ENCODE measurements at regions not wholly inside any gene's neighbourhood (a gene's known extent, or its start where the extent isn't known, plus 50 kb on each side); places are given as distances from the start of the nearest gene placed in this dataset.
A peak's percentile ranks its signal among the peaks of the same experiment; 100 is the strongest.

DNA sequence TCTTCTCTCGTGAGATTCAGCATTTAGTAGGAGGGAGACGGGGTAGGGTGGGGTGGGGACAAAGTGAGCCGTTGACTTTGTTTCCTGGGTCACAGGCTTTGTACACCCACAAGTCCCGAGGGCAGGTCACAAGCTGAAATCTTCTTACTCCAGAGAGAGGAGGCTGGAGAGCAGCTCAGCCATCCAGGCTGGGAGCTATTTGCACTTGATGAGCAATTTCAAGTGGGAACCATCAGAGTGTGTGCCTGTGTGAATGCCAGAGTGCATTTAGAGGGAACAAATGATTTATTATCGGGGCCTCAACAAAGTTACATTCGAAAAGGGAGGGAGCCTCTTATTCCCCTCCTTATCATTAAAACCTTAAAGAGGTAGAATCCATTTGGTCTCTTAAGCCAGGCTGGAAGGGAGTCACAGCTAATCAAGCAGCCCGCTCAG lies 155.7 kb upstream of the JARID2 start:
- Histone ChIP-seq H3K9me3 (no peaks in the 10 kb centered on the region), H3K36me3 (no peaks in the 10 kb centered on the region), H3K27me3 (no peaks in the 10 kb centered on the region), H3K4me1 (peaks cover 10 to 17% (median 13%) of the 10 kb centered on the region in 4 donors), H3K4me3 (no peak overlapping the region), H3K27ac (peak overlapping the region in 1 of 4 donors; percentile 1)
- DNase-seq (peak in 1 of 2 donors; percentile 52), ATAC-seq (ENCODE audit: low FRiP score in 2 of 2) (peak in 1 of 2 donors; percentile 26)
- TF ChIP-seq POLR2AphosphoS5 (IDR thresholded peaks at IDR 0.05) = no peak
- TF ChIP-seq POLR2A (IDR thresholded peaks at IDR 0.05) = no peak
- no peak for TF ChIP-seq EP300 (IDR thresholded peaks at IDR 0.05)
- TF ChIP-seq, protein P1, sequence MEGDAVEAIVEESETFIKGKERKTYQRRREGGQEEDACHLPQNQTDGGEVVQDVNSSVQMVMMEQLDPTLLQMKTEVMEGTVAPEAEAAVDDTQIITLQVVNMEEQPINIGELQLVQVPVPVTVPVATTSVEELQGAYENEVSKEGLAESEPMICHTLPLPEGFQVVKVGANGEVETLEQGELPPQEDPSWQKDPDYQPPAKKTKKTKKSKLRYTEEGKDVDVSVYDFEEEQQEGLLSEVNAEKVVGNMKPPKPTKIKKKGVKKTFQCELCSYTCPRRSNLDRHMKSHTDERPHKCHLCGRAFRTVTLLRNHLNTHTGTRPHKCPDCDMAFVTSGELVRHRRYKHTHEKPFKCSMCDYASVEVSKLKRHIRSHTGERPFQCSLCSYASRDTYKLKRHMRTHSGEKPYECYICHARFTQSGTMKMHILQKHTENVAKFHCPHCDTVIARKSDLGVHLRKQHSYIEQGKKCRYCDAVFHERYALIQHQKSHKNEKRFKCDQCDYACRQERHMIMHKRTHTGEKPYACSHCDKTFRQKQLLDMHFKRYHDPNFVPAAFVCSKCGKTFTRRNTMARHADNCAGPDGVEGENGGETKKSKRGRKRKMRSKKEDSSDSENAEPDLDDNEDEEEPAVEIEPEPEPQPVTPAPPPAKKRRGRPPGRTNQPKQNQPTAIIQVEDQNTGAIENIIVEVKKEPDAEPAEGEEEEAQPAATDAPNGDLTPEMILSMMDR (IDR thresholded peaks at IDR 0.05) = no peak
- WGBS, 2 donors = 47 to 48% methylated on average over 7 of the region's 7 CpGs

DNA sequence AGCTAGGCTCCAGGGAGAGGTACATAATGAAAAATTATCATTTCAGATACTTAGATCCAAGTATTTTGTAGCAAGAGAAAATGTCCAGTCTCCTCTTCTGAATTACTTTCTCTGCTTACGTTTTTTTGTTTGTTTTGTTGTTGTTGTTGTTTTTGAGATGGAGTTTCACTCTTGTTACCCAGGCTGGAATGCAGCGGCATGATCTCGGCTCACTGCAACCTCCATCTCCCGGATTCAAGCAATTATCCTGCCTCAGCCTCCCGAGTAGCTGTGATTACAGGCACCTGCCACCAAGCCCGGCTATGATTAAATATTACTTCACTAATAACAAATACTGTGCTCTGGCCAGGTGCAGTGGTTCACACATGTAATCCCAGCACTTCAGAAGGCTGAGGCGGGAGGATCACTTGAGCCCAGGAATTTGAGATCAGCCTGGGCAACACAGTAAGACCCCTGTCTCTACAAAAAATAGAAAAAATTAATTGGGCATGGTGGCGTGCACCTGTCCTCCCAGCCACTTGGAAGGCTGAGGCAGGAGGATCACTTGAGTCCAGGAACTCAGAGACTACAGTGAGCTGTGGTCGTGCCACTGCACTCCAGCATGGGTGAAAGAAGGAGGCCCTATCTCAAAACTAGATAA lies 155.0 kb upstream of the JARID2 start:
- no peak for TF ChIP-seq POLR2AphosphoS5 (IDR thresholded peaks at IDR 0.05)
- TF ChIP-seq, protein P1 (IDR thresholded peaks at IDR 0.05) = no peak
- TF ChIP-seq EP300 (IDR thresholded peaks at IDR 0.05) = no peak
- TF ChIP-seq POLR2A (IDR thresholded peaks at IDR 0.05) = no peak
- no peaks in the 10 kb centered on the region for H3K36me3 ChIP-seq
- no peaks in the 10 kb centered on the region for H3K27me3 ChIP-seq
- H3K9me3 ChIP-seq = no peaks in the 10 kb centered on the region
- H3K4me1 ChIP-seq = peaks cover 10 to 17% (median 13%) of the 10 kb centered on the region in 4 donors
- DNase-seq (no peak), ATAC-seq (ENCODE audit: low FRiP score in 2 of 2) (no peak)
- WGBS, 2 donors = 83 to 87% methylated on average over 9 of the region's 9 CpGs
- H3K4me3 ChIP-seq = no peak overlapping the region
- peak overlapping the region in 2 of 4 donors; percentile 30 to 68 for H3K27ac ChIP-seq

DNA sequence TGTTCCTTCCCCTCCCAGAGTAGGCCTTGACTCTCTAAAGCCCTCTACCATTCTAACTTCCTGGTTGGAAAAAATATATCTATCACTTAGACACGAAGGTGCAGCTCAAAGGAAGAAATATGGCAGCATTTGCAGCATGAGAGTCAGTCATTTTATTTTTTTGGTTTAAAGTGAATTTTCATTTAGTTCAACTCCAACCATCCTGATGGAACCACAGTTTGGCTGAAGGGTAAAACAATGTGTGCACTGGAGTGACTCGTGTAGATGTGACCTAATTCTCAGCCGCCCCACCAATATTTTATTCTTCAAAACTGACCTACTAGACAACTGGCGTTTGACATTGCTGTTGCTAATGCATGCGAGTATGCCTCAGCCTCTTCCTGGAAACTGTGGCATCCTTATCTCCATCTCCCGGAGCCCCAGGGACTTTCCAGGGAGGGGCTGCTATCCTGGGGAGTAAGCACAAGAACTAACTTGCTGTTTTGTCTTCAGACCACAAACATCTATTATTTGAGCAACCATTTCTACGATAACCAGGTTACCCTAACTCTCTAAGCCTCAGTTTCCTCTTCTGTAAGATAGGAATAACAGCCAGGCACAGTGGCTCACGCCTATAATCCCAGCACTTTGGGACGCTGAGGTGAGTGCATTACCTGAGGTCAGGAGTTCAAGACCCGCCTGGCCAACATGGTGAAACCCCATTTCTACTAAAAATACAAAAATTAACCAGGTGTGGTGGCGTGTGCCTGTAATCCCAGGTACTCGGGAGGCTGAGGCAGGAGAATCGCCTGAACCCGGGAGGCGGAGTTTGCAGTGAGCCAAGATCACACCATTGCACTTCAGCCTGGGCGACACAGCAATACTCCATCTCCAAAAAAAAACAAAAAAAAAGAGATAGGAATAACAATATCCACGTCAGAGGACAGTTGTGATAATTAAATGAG lies 148.7 kb upstream of the JARID2 start:
- no peak for ATAC-seq (ENCODE audit: low FRiP score in 2 of 2)
- Histone ChIP-seq H3K27ac (no peak overlapping the region), H3K4me3 (no peak overlapping the region), H3K27me3 (no peaks in the 10 kb centered on the region), H3K36me3 (no peaks in the 10 kb centered on the region), H3K4me1 (no peaks in the 10 kb centered on the region), H3K9me3 (no peaks in the 10 kb centered on the region)
- no peak for DNase-seq
- WGBS, 2 donors = 87 to 89% methylated on average over 14 to 17 of the region's 17 CpGs
- TF ChIP-seq POLR2AphosphoS5 (IDR thresholded peaks at IDR 0.05) = no peak
- TF ChIP-seq EP300 (IDR thresholded peaks at IDR 0.05) = no peak
- TF ChIP-seq, protein P1 (IDR thresholded peaks at IDR 0.05) = no peak
- no peak for TF ChIP-seq POLR2A (IDR thresholded peaks at IDR 0.05)

DNA sequence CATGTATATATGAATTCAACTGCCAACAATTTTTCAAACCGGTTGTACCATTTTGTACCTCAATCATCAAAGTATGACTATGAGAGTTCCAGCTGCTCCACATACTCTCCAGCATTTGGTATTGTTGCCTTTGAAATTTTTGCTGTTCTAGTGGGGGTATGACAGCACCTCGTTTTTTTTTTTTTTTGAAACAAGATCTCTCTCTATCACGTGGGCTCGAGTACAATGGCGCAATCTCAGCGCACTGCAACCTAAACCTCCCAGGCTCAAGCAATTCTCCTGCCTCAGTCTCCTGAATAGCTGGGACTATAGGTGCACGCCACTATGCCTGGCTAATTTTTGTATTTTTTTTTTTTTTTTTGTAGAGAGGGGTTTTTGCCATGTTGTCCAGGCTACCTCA lies 144.7 kb upstream of the JARID2 start:
- DNase-seq = no peak
- TF ChIP-seq POLR2AphosphoS5 (IDR thresholded peaks at IDR 0.05) = no peak
- no peak for TF ChIP-seq EP300 (IDR thresholded peaks at IDR 0.05)
- no peak for TF ChIP-seq POLR2A (IDR thresholded peaks at IDR 0.05)
- TF ChIP-seq, protein P1 (IDR thresholded peaks at IDR 0.05) = no peak

More for the DNA sequence above, 144.7 kb upstream of the JARID2 start:
- Histone ChIP-seq H3K36me3 (no peaks in the 10 kb centered on the region), H3K9me3 (peaks cover 0 to 6% (median 0%) of the 10 kb centered on the region in 4 donors), H3K4me3 (no peak overlapping the region), H3K27ac (no peak overlapping the region), H3K27me3 (no peaks in the 10 kb centered on the region), H3K4me1 (no peaks in the 10 kb centered on the region)
- WGBS, 2 donors = 86 to 90% methylated on average over 7 of the region's 7 CpGs
- no peak for ATAC-seq (ENCODE audit: low FRiP score in 2 of 2)

All from upper lobe of left lung (tissue), 6 donors.